IPS DF 6.9 (cell line): ENCODE measurements at regions not wholly inside any gene's neighbourhood (a gene's known extent, or its start where the extent isn't known, plus 50 kb on each side); places are given as distances from the start of the nearest gene placed in this dataset.

Experiments
- DNase-seq: peaks from one replicate; pipeline ENCODE4 v3.0.0-alpha.2; 2013; ENCODE audit warnings: low read depth, low spot score
- H3K27ac ChIP-seq: one replicate; pipeline ENCODE4 v1.5.1; 2013; ENCODE audit warnings: low read length, control low read depth
- H3K27me3 ChIP-seq: 2 replicates; pipeline ENCODE4 v1.6.1; 2013; ENCODE audit warnings: mild to moderate bottlenecking, low read length; ENCODE audit not compliant: control insufficient read depth, insufficient read depth
- H3K36me3 ChIP-seq: 2 replicates; pipeline ENCODE4 v1.6.1; 2013; ENCODE audit warnings: low read length; ENCODE audit not compliant: control insufficient read depth, insufficient read depth
- H3K4me1 ChIP-seq: 2 replicates; pipeline ENCODE4 v1.6.1; 2013; ENCODE audit warnings: low read length; ENCODE audit not compliant: control insufficient read depth, insufficient read depth
- H3K4me3 ChIP-seq: 2 replicates; pipeline ENCODE4 v1.5.1; 2013; ENCODE audit warnings: mild to moderate bottlenecking, low read length
- H3K9me3 ChIP-seq: 2 replicates; pipeline ENCODE4 v1.6.1; 2013; ENCODE audit warnings: low read length, inconsistent platforms; ENCODE audit not compliant: control insufficient read depth, insufficient read depth
- WGBS: extraction: QIAGEN DNeasy Blood & Tissue Kit; methylation state at CpG from one replicate; pipeline ENCODE4 v1.1.7; 2013; ENCODE audit warnings: mixed read lengths, missing lambda C conversion rate; ENCODE audit not compliant: insufficient read length, insufficient coverage; 5-methylcytosine and 5-hydroxymethylcytosine counted together

DNA sequence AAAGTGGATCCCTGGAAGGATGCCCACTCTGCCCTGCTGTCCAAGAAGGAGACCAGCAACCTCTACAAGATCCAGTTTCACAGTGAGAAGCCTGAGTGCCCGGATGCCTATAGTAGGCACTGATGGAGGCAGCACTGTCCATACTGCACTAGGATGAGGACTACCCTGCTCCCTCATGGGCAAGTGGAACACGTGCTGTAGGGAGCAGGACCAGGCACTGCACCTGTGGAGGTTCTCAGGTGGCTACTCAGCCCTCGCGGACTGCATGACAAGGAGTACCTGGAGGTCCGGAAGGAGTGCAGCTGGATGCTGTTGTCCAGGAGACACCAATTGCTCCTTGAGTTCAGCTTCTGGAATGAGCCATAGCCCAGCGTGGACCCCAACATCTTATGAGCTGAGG is 146.1 kb upstream of the NLRP1 start:
- no peak overlapping the region for H3K27ac ChIP-seq
- no peak overlapping the region for H3K4me3 ChIP-seq
- no peak for DNase-seq
- WGBS = no CpG with 5 or more reads among the region's 6 CpGs
- no peaks in the 10 kb centered on the region for H3K9me3 ChIP-seq
- H3K4me1 ChIP-seq = no peaks in the 10 kb centered on the region
- no peaks in the 10 kb centered on the region for H3K27me3 ChIP-seq
- H3K36me3 ChIP-seq = no peaks in the 10 kb centered on the region

DNA sequence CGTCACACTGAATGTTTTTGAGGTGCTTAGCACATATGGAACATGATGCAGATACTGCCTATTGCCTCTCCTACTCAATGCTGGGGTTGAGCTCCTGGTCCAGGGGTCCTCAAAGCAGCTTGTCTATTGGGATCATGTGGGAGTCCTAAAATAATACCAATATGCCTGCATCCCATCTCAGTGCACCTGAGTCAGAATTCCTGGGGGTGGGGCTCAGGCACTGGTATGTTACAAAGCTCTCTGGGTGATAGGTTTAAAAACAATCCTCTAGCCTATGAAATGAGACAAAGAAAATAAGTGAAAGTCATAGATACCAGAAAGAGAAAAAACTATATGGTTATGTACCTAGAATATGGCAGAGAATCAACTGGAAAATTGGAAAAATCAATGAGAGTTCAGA is 156.6 kb upstream of the NLRP1 start:
- no peaks in the 10 kb centered on the region for H3K36me3 ChIP-seq
- H3K4me1 ChIP-seq = no peaks in the 10 kb centered on the region; the same call in 1 of the 2 replicates
- H3K4me3 ChIP-seq = no peak overlapping the region
- DNase-seq = no peak
- no peak overlapping the region for H3K27ac ChIP-seq
- WGBS = no CpG with 5 or more reads among the region's 1 CpG
- no peaks in the 10 kb centered on the region; the same call in 1 of the 2 replicates for H3K27me3 ChIP-seq
- H3K9me3 ChIP-seq = no peaks in the 10 kb centered on the region

DNA sequence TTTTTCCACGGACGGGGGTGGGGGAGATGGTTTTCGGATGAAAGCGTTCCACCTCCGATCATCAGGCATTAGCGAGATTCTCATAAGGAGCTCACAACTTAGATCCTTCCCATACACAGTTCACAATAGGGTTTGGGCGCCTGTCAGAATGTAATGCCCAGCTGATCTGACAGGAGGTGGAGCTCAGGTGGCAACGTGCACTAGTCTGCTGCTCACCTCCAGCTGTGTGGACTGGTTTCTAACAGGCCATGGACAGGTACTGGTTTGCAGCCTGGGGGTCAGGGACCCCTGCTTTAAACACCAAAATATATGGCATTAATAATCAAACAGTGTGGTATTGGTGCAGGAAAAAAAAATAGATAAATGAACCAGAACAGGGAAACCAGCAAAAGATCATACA is 157.5 kb upstream of the NLRP1 start:
- H3K9me3 ChIP-seq = no peaks in the 10 kb centered on the region
- no peaks in the 10 kb centered on the region; the same call in 1 of the 2 replicates for H3K4me1 ChIP-seq
- no peaks in the 10 kb centered on the region; the same call in 1 of the 2 replicates for H3K27me3 ChIP-seq
- no peak overlapping the region for H3K4me3 ChIP-seq
- no CpG with 5 or more reads among the region's 8 CpGs for WGBS
- no peaks in the 10 kb centered on the region for H3K36me3 ChIP-seq
- H3K27ac ChIP-seq = no peak overlapping the region
- no peak for DNase-seq

DNA sequence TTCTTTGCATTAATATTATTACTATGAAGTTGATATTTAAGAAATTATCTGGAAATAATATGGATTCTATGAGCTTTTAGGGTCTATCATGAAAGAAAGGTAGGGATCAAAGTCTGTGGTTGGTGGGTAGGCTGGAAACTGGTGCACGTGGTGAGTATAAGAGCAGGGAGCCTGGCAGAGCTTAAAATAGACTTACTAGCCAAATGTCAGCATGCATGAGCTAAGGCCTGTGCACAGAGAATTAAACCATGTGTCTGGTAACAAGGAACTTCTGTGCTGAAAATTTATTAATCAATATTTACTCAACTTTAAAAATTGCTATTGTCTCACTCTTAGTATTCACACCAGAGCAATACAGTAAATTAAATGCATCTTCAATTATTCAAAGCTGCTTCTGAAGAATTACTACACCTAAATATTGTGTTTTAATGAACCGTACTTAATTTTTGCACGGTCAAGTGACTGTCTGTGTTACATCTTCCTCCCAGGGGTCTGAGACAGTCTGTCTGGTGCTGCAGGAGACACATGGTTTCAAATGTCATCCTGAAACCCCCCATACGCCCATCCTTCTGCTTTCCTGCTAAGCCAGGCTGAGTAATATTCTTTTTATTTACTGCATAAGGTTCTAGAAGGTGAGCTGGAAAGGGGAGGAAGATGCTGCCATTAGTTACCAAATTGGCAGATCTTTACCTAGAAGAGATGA is 161.0 kb upstream of the NLRP1 start:
- Histone ChIP-seq H3K4me3 (no peak overlapping the region), H3K9me3 (no peaks in the 10 kb centered on the region), H3K27me3 (no peaks in the 10 kb centered on the region; the same call in 1 of the 2 replicates), H3K36me3 (no peaks in the 10 kb centered on the region), H3K27ac (no peak overlapping the region), H3K4me1 (no peaks in the 10 kb centered on the region; the same call in 1 of the 2 replicates)
- no CpG with 5 or more reads among the region's 4 CpGs for WGBS
- no peak for DNase-seq

DNA sequence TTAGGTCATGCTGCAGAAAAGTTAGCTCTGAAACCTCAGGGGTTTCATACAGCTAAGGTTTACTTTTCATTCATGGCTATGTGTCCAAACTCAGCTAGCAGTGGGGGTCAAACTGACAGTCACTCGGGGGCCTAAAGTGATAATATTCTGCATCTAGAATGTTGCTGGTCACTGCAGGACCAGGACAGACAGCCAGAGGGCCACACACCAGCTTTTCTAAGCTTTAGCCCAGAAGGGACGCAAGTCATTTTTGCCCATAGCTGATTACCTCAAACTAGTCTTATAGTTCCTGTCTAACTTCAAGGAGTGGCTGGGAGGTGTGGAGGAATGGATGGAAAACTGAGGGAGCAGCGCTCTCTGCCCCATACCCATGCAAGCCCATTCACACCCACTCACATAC is 163.0 kb upstream of the NLRP1 start:
- H3K27ac ChIP-seq = no peak overlapping the region
- no peaks in the 10 kb centered on the region for H3K36me3 ChIP-seq
- no peak for DNase-seq
- H3K4me3 ChIP-seq = no peak overlapping the region
- no peaks in the 10 kb centered on the region for H3K9me3 ChIP-seq
- H3K4me1 ChIP-seq = no peaks in the 10 kb centered on the region
- H3K27me3 ChIP-seq = no peaks in the 10 kb centered on the region; the same call in 1 of the 2 replicates
- WGBS = no CpG with 5 or more reads among the region's 3 CpGs

DNA sequence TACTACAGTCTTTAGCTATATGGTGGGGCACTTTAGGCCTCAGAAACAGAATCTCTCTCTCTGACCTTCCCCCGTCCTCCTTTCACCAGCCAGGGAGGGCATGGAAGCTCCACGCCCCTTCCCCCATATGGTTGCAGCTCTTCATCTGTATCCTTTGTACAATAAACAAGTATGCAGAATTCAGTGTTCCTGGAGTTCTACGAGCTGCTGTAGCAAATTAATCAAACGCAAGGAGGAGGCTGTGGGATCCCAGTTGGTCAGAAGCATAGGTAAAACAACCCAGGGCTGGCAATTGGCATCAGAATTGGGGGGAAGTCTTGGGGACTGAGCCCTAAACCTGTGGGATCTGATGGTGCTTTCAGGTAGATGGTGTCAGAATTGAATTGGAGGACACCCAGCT is 163.7 kb upstream of the NLRP1 start:
- H3K36me3 ChIP-seq = no peaks in the 10 kb centered on the region
- no peaks in the 10 kb centered on the region for H3K4me1 ChIP-seq
- no peak for DNase-seq
- H3K27ac ChIP-seq = no peak overlapping the region
- no peak overlapping the region for H3K4me3 ChIP-seq
- H3K9me3 ChIP-seq = no peaks in the 10 kb centered on the region
- no peaks in the 10 kb centered on the region; the same call in 1 of the 2 replicates for H3K27me3 ChIP-seq
- no CpG with 5 or more reads among the region's 4 CpGs for WGBS

DNA sequence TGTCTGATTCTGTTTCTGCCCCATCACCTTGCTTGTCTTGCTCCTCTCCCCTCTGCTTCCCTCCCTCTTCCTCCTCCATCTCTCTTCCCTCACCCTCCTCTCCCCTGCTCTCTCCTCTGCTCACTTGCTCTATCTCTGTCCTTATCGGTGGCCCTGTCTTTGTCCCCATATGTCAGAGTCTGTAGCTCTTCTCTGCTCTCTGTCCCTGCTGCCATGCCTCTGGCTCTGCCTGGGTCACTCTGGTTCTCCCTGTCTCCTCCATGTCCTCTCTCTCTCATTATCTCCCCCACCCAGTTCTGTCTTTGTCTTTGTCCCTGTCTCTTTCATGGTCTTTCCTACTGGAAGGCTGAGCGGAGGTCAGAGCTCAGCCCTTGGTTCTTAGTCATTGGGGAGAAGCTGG is 169.1 kb upstream of the NLRP1 start:
- no CpG with 5 or more reads among the region's 2 CpGs for WGBS
- no peak overlapping the region for H3K27ac ChIP-seq
- no peak overlapping the region for H3K4me3 ChIP-seq
- H3K9me3 ChIP-seq = no peaks in the 10 kb centered on the region
- no peak for DNase-seq
- H3K4me1 ChIP-seq = no peaks in the 10 kb centered on the region
- no peaks in the 10 kb centered on the region for H3K36me3 ChIP-seq
- no peaks in the 10 kb centered on the region for H3K27me3 ChIP-seq

DNA sequence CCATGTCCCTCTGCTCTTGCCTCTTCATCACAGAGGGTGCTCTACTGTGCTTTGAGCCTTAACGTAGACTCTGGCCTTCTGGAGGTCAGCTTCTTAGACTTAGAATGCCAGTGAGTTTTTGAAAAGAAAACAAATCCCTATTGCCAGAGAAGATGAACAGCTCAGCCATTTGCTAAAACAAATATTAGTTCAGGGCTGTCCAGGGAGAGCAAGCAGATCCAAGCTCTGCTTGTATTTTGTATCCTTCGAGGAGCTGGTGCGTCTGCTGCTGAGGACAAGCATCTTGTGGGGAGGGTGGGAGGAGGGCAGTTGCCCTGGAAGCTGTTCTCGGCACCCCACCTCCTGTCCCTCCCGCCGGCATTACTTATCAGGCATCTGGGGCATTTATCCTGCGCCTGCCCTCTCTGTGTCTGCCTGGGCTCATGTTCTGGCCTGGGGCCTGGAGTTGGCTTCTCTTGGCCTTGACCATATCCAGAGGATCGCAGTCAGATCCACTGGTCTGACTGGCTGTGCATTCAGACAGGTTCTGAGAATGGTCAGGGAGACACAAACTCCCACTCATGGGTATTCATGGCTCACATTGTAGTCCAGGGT is 173.1 kb upstream of the NLRP1 start:
- no CpG with 5 or more reads among the region's 8 CpGs for WGBS
- Histone ChIP-seq H3K9me3 (no peaks in the 10 kb centered on the region), H3K4me3 (no peak overlapping the region), H3K27ac (no peak overlapping the region), H3K4me1 (no peaks in the 10 kb centered on the region), H3K36me3 (no peaks in the 10 kb centered on the region), H3K27me3 (no peaks in the 10 kb centered on the region)
- DNase-seq = no peak

DNA sequence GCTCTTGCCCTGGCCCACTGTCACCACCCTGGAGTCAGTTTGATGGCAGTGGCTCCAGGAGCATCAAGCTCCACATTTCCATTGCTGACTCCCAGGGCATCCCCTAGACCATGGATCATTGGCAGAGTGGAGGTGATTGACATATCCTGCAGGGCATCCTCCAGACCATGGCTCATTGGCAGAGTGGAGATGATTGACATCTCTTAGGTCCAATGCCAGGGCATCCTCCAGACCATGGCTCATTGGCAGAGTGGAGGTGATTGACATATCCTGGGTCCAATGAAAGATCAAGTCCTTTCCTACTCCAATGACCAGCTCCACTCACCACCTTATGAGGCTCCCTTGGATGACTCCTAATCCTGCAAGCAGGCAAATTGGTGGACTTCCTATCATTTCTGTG is 174.3 kb upstream of the NLRP1 start:
- Histone ChIP-seq H3K4me1 (no peaks in the 10 kb centered on the region), H3K27me3 (no peaks in the 10 kb centered on the region), H3K4me3 (no peak overlapping the region), H3K36me3 (no peaks in the 10 kb centered on the region), H3K27ac (no peak overlapping the region), H3K9me3 (no peaks in the 10 kb centered on the region)
- peak; percentile 60 for DNase-seq

DNA sequence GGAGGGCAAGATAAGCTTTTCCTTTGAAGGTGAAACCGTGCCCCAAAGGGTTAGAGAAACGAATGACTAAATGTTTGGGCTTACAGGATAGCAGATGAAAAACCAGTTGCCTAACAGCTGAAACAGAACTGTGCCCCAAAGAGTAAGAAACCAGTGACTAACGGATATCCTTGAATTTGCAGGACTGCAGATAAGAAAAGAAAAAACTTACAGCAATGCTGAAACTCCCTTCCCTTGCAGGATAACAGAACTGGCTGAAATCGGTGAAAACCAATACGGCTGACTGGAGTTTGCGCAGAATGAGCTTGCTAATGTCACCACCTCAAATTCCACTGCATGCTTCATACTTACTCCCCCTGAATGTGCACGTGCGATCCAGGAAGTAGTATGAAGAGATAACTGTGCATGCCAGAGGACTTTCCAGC is 175.2 kb upstream of the NLRP1 start:
- H3K27ac ChIP-seq = no peak overlapping the region
- WGBS = no CpG with 5 or more reads among the region's 8 CpGs
- no peak overlapping the region for H3K4me3 ChIP-seq
- no peaks in the 10 kb centered on the region for H3K9me3 ChIP-seq
- DNase-seq = no peak
- no peaks in the 10 kb centered on the region for H3K36me3 ChIP-seq
- H3K4me1 ChIP-seq = no peaks in the 10 kb centered on the region
- H3K27me3 ChIP-seq = no peaks in the 10 kb centered on the region

DNA sequence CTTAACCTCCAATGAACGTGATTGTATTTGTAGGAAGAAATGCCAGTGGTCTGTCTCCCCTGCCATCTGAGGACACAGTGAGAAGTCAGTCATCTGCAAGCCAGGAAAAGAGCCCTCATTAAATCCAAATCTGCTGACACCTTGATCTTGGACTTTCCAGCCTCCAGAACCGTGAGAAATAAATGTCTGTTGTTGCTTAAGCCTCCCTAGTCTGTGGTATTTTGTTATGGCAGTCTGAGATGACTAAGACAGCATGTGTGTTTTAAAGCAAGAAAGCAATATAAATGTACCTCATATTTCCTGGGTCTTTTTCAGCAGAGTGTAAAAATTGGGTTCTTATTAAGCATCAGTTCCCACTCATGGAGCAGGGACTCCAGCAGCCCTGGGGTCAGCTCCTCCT is 177.9 kb upstream of the NLRP1 start:
- no peak overlapping the region for H3K27ac ChIP-seq
- no peaks in the 10 kb centered on the region for H3K27me3 ChIP-seq
- H3K4me1 ChIP-seq = no peaks in the 10 kb centered on the region
- H3K4me3 ChIP-seq = no peak overlapping the region
- no CpG with 5 or more reads among the region's 2 CpGs for WGBS
- no peak for DNase-seq
- H3K9me3 ChIP-seq = no peaks in the 10 kb centered on the region
- no peaks in the 10 kb centered on the region for H3K36me3 ChIP-seq
